Kidney glomerular epithelial cell (primary cell): ENCODE measurements at regions not wholly inside any gene's neighbourhood (a gene's known extent, or its start where the extent isn't known, plus 50 kb on each side); places are given as distances from the start of the nearest gene placed in this dataset.
"Not testable (repeated sequence)": the region's sequence is repeated elsewhere in the genome, so short reads cannot be mapped to it uniquely, and the experiment has no call there.

ENCODE experiments used
- DNase-seq: peaks from one replicate; lab custom pipeline; 2025; lab: John Stamatoyannopoulos, UW

DNA sequence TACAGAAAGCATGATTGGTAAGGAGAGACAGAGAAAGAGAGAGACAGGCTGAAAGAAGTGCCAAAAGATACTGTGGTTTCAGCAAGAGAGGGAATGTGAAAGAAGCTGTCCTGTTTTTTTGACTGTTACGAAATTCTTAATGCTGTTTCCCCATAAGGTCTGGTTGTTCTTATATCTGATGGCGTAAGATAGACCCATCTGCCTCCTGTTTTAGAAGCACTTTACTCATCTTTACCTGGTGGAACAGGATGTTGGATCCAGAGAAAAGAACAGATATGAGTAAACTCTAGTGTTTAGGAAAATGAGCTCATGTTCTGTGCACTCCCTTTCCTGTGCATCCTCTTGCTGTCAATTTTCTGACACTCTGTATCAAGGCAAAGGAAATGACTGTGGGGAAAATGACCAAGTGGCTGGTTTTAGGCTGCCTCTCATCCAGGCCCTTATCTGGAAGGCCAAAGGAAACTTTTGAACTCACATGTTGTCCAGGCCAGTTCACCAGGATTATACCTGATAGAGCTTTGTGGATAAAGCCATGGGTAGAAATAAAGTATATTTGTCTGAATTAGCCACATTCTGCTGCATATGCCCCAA, 311.7 kb upstream of the HTR2C start:
- DNase-seq = no peak

DNA sequence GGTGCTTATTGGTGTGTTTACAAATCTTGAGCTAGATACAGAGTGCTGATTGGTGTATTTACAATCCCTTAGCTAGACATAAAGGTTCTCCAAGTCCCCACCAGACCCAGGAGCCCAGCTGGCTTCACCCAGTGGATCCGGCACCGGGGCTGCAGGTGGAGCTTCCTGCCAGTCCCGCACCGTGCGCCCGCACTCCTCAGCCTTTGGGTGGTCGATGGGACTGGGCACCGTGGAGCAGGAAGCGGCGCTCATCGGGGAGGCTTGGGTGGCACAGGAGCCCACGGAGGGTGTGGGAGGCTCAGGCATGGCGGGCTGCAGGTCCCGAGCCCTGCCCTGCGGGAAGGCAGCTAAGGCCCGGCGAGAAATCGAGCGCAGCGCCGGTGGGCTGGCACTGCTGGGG, 313.5 kb upstream of the HTR2C start:
- DNase-seq = not testable (repeated sequence)

DNA sequence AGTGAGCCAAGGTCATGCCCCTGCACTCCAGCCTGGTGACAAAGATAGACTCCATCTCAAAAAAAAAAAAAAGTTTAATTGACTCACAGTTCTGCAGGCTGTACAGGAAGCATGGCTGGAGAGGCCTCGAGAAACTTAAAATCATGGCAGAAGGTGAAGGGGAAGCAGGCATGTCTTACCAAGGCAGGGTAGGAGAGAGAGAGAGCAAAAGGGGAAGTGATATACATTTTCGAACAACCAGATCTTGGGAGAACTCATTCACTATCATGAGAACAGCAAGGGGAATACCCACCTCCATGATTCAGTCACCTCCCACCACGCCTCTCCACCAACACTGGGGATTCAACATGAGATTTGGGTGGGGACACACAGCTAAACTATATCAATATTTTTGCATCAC, 315.2 kb upstream of the HTR2C start:
- DNase-seq = no peak

DNA sequence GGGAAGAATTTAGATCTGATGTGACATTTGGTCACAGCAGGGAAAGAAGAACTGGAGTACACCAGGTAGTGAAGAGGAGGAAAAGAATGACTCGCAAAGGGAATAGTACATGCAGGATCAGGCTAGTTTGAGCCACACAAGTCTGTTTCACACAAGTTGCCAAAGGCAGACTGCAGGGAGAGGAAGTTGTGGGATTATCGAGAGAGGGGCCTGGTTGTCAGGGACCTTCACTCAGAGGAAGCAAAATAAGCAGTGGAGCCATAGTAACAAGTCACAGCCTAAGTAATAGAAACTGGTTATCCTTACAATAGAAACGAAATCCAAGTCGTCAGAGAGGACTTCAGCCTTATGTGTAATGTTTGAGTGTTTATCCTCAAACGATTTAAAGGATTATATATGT, 316.7 kb upstream of the HTR2C start:
- no peak for DNase-seq

DNA sequence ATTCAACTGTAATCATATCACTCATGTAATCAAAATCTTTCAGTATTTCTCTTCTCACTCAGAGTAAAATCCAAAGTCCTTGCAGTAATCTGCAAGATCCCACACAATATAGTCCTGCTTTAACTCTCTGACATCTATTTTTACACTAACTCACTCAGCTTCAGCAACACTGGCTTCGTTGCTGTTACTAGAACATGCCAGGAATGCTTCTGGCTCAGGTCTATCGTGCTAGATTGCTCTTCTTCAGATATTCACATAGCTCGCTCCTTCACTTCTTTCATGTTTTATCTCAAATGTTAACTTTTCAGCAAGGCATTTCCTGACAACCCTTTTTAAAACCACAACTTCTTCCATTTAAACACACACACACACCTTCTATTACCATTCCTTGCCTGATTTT, 331.7 kb upstream of the HTR2C start:
- DNase-seq = no peak

DNA sequence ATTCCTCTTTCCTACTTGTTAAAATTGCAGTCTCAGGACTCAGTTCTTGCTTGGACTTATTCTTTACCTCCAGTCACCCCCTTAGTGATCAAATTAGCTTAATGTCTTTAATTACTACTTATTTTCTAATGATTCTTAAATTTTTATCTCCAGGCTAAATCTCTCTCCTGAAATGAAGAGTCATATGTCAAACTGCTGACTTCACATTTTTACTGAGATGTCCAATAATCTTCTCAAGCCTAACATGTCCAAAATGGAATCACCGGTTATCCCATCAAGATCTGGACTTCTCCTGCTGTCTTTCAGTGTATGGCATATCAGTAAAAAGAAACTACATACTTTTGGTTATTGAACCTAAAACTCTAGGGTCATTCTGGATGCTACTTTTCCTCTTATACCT, 332.3 kb upstream of the HTR2C start:
- DNase-seq = no peak

DNA sequence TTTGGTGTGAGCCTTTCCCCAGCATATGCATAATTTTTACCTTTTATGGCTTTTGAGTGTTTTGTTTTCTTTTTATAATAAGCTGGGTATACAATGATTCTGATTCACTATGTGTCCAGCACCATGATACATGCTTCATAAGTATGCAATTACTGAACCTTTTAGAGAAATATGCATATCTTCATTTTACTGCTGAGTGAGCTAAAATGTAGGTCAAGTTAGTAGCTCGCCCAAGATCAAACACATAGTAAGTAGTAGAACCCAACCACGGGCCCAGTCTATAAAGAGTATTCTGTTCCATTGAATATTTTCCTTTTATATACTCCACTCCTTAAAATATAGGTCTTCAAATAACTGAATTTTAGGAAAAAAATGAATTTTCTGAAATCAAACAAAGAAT, 362.4 kb upstream of the HTR2C start:
- no peak for DNase-seq

DNA sequence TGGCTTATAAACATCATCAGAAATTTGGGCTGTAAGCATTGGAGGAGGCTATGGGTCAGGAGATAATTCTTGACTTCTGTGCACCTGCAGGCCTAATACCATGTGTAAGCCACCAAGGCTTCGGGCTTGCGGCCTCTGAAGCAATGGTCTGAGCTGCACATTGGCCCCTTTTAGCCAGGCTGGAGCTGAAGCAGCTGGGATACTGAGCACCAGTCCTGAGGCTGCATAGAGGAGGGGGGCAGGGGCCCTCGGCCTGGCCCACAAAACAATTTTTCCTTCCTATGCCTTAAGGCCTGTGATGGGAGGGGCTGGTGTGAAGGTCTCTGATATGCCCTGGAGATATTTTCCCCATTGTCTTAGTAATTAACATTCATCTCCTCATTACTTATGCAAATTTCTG, 373.0 kb upstream of the HTR2C start:
- no peak for DNase-seq

DNA sequence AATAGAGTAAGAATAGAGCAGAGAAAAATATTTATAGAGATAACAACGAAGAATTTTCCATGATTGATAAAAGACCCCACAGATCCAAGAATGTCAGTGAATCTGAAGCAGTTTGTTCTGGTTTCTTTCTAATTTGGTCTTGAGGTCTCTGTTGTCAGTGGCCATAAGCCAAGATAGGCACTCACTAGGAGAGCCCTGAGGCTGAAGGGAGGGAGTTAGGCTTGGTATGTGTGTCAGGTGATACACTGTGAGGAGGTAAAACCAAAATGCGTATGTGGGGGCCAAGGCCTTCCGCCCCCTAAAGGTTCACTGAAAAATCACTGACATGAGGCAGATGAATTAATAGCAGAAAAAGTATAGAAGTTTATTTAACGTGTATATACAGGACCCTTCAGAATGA, 382.3 kb upstream of the HTR2C start:
- no peak for DNase-seq

DNA sequence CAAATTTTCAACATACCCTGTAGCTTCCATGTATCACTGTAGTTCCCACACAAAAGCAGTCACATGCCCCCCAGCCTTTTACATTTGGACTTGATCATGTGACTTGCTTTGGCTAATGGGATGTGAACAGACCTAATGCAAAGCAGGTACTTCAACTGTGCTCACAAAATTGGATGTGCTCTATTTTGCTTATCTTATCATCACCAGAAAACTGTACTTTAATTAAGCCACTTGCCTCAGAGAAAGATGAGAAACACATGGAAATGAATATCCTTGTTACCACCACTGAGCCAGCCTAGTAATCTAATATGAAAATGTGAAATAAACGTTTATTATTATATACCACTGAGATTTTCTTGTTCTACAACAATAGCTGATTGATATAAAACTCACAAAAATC, 402.7 kb upstream of the HTR2C start:
- DNase-seq = no peak

DNA sequence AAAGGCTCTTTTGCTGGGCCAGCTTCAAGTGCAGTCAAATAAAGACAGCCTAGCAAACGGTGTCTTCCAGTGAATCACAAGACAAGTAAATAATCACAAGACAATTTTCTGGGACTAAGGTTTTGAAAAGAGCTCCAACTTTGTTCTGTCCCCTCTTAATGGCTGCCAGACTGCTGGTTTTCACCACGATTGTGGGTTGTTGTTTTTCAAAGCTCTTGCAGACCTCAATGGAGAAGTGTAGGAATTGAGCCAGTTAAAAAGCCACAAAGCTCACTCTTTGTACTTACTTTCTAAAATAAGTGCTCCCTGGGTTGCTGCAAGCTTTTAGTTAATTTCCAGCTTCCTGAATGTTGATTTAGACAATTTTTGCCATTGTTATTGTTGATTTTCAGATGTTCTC, 405.8 kb upstream of the HTR2C start:
- DNase-seq = no peak

DNA sequence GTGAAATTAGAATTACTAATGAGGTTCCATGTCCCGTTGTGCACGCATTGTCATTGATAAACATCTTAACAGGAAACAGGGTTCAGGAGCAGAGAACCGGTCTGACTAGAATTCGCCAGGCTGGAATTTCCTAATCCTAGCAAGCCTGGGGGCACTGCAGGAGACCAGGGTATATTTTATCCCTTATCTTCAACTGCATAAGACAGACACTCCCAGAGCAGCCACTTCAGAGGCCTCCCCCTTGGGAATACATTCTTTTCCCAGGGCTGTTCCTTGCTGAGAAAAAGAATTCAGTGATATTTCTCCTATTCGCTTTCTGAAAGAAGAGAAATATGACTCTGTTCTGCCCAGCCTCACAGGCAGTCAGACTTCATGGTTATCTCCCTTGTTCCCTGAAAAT, 416.6 kb upstream of the HTR2C start:
- DNase-seq = not testable (repeated sequence)

DNA sequence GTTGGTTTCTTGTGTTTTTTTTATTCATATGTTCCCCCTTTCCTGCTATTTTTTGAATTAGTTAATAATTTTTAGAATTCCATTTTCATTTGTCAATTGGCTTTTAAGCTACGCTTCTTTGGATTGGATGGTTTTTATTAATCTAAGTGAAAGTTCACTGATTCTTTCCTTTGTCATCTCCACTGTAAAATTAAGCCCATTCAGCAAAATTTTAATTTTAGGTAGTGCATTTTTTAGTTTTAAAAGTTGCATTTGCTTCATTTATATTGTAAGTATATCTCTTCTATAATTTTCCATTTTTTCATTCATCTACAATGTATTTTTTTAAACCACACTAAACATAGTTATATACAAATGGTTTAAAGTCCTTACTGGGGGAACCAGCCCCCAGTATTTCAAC, 417.3 kb upstream of the HTR2C start:
- no peak for DNase-seq

DNA sequence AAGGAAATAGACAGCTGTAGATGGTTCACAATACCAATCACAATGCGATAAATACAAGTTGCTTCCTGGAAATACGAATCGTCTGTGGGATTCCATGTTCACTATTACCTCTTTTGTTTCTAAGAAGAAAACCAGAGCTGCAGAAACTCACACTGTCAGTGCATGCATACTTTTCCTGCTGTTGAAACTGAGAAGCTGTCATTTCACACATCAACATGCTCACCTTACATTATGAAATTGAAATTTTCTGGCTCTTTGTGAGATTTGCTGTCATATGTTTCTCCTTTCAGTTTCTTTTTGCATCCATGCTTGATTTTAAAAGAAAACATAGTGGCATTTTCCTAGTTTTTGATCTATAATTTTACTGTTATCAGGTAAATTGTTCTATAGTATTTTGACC, 418.3 kb upstream of the HTR2C start:
- no peak for DNase-seq

DNA sequence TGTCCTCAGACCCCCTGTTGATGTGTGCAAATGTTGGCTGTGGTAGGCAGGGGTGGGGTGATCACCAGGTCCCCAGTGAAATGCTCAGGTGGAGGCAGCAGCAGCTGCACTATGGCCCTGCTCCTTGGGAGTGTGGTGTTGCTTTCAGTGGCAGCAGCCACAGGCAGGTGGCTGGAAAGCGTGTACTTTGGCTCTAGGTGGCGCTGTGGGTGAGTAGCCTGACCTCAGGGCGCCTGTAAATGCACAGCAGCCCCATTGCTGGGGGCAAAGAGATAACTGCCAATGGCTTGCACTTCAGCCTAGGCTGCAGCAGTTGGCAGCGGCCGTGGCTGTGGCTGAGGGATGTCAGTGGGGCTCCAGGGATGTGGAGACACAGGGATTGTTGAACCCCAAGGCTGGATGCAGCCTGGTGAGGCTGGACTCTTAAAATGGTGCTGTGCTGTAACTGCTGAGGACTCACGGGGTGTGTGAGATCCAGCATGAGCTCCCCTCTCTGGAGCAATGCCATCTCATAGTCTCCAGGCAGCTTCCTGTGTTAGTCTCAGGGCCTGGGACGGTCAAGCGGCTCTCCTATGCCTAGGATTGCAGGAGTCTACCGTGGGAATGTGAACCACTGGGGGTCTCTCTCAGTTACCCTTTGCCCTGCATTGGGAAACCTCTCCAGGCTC, 421.7 kb upstream of the HTR2C start:
- DNase-seq = no peak

DNA sequence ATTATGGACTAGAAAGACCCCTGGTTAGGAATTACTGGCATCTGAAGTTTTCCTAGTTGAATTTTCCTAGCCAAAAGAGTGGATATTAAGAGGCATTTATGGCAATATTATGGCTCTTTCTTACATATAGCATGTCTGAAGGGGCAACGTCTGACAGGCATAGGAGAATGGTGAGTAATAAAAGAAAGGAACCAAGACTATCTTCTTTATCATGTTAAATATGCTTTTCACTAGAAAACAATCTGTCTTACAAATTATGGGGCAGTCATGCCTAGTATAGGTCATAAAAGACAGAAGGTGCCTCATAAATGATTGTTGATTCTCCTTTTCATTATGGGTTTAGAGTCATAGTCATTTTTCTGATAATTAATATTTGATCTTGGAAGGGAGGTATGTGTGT, 431.1 kb upstream of the HTR2C start:
- no peak for DNase-seq

DNA sequence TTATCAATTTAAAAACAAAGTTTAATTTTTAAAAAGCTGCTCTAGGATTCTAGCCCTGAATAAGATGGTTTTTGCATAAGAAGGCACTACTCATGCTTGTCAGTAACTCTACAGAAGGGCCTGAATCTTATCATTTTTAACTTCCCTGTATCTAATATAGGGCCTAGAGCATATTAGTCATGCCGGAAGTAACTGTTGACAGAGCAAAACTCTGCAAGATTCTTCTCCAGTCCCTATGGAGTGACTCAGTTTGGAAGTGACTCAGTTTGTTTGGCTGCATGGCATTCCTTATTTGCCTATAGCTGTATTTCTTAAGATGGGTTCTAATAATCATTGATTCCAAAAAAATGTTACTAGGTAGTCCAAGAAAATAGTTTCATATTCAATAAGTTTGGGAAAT, 431.8 kb upstream of the HTR2C start:
- DNase-seq = no peak

DNA sequence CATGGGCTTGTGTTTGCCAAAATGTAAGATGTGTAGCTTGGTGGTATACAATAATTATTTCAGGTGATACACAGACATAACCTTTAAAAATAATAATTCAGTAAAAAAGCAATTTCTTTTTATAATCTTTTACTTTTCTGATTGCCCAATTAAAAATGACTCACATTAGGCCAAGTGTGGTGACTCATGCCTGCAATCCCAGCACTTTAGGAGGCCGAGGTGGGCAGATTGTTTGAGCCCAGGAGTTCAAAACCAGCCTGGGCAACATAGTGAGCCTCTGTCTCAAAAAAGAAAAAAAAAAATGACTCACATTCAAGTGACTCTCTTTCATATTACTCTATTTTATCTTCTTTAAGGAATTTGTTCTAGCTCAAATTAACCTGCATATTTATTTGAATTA, 449.4 kb upstream of the HTR2C start:
- DNase-seq = no peak

DNA sequence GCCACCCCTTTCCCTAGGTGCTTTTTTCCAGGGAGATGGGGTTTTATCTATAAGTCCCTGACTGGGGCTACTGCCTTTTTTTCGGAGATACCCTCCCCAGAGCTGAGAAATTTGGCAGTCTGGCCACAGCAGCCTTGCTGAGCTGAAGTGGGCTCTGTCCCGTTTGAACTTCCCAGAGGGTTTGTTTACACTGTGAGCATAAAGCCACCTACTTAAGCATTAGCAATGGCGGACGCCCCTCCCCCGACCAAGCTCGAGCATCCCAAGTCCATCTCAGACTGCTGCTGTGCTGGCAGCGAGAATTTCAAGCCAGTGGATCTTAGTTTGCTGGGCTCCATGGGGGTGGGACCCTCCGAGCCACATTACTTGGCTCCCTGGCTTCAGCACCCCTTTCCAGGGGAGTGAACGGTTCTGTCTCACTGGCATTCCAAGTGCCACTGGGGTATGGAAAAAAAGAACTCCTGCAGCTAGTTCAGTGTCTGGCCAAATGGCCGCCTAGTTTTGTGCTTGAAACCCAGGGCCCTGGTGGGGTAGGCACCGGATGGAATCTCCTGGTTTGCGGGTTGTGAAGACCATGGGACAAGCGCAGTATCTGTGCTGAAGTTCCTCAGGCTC, 456.4 kb upstream of the HTR2C start:
- DNase-seq = no peak

DNA sequence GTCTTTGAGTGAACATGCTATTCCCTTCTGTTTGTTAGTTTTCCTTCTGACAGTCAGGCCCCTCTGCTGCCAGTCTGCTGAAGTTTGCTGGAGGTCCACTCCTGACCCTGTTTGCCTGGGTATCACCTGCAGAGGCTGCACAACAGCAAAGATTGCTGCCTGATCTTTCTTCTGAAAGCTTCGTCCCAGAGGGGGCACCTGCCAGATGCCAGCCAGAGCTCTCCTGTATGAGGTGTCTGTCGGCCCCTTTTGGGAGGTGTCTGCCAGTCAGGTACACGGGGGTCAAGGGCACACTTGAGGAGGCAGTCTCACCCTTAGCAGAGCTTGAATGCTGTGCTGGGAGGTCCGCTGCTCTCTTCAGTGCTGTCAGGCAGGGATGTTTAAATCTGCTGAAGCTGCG, 456.9 kb upstream of the HTR2C start:
- DNase-seq = no peak

DNA sequence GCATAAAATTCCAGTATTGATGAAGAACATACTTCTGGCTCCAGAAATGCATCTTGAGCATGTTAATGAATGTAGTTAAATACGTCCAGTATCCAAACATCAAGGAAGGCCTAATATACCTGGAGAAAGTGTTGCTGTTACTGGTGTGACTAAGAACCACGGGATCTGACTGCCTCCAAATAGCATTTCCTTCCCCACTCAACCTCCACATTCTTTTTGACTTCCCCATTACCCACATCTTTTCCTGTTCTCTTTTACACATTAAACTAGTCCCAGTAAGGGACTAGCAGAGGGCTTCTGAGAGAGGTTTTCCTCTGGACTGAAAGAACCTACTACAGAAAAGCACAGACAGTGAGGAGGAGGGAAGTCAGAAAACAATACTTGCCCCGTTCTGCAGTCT, 482.8 kb upstream of the HTR2C start:
- DNase-seq = no peak

DNA sequence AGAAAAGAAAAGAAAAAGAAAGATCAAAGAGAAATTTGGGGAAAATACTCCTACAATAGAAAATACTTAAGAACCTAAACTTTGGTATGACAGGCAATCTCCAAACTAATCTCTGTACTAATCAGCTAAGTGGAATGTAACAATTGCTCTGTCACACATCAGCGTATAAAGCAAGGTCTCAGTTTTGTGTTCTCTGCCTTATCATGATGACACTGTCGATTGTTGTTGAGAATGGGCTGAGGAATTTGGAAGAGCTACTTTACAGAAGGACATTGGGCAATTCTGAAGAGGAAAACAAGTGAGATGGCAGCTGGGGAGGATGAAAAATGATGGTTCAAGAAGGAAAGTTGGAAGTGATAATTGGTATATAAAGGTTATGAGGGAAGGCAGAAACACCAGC, 486.0 kb upstream of the HTR2C start:
- no peak for DNase-seq

DNA sequence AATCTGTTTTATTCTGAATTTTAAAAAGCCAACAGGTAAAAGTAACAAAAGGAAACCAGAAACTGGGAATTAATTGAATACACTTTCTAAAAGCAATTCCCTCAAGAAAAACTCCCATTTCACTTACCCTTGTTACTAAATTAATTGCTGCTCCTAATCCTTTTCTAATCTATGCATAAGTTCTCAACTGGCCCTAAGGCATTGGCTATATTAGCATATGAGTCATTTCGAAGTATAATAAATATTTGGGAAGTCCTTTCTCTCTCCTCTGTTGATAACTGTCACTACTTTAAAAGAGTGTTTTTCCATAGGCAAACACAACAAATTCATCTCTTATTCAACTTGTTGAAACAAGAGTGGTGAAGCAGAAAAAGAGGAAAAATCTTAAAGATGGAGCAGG, 486.5 kb upstream of the HTR2C start:
- DNase-seq = no peak

DNA sequence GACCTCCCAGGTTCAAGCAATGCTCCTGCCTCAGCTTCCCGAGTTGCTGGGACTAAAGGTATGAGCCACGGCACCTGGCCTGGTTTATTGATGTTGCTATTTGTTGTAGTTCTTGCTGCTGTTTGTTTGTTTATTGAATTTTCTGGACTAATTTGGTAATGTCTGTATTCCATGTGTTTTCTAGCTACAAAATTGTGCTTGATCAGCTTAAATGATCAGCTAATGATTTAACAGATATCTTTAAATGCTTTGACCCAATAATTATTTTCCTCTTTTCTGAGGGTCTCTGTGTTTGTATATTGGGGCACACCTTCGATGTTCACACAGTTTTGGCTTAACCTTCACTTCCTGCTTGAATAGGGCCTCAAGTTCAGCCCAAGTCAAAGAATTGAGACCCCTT, 488.1 kb upstream of the HTR2C start:
- DNase-seq = no peak
